ENCODE measurements at regions not wholly inside any gene's neighbourhood (a gene's known extent, or its start where the extent isn't known, plus 50 kb on each side); places are given as distances from the start of the nearest gene placed in this dataset.

- no peak for DNase-seq (ENCODE audit: low read depth, low spot score)
- TF ChIP-seq CTCF (IDR thresholded peaks at IDR 0.05; ENCODE audit: insufficient read depth, low read length, missing control alignments) = no peak
- ChIA-PET POLR2A (no interaction called here), CTCF (no interaction called here)
- no peak overlapping the region for H3K4me3 ChIP-seq (ENCODE audit: low read depth, low read length)
These were observed 450.1 kb upstream of the MANEA start for GRCh38 chr6:95127261-95127660.

GRCh38 chr6:95128439-95128838, 448.9 kb upstream of the MANEA start:
- H3K4me3 ChIP-seq (ENCODE audit: low read depth, low read length) = no peak overlapping the region
- ChIA-PET POLR2A (no interaction called here), CTCF (no interaction called here)
- DNase-seq (ENCODE audit: low read depth, low spot score) = no peak
- TF ChIP-seq CTCF (IDR thresholded peaks at IDR 0.05; ENCODE audit: insufficient read depth, low read length, missing control alignments) = no peak

GRCh38 chr6:95128947-95129346, 448.4 kb upstream of the MANEA start:
- ChIA-PET POLR2A (no interaction called here), CTCF (no interaction called here)
- no peak for DNase-seq (ENCODE audit: low read depth, low spot score)
- no peak for TF ChIP-seq CTCF (IDR thresholded peaks at IDR 0.05; ENCODE audit: insufficient read depth, low read length, missing control alignments)
- no peak overlapping the region for H3K4me3 ChIP-seq (ENCODE audit: low read depth, low read length)

- CTCF ChIA-PET = no interaction called here
- no peak overlapping the region for H3K4me3 ChIP-seq (ENCODE audit: low read depth, low read length)
- TF ChIP-seq CTCF (IDR thresholded peaks at IDR 0.05; ENCODE audit: insufficient read depth, low read length, missing control alignments) = no peak
- POLR2A ChIA-PET = no interaction called here
- no peak for DNase-seq (ENCODE audit: low read depth, low spot score)
These were observed 443.8 kb upstream of the MANEA start for GRCh38 chr6:95133578-95133977.

- CTCF ChIA-PET = no interaction called here
- POLR2A ChIA-PET = no interaction called here
- DNase-seq (ENCODE audit: low read depth, low spot score) = no peak
- H3K4me3 ChIP-seq (ENCODE audit: low read depth, low read length) = no peak overlapping the region
- TF ChIP-seq CTCF (IDR thresholded peaks at IDR 0.05; ENCODE audit: insufficient read depth, low read length, missing control alignments) = no peak
These were observed 442.2 kb upstream of the MANEA start for GRCh38 chr6:95135182-95135581.

- no peak overlapping the region for H3K4me3 ChIP-seq (ENCODE audit: low read depth, low read length)
- DNase-seq (ENCODE audit: low read depth, low spot score) = no peak
- ChIA-PET CTCF (no interaction called here), POLR2A (no interaction called here)
- TF ChIP-seq CTCF (IDR thresholded peaks at IDR 0.05; ENCODE audit: insufficient read depth, low read length, missing control alignments) = no peak
These were observed 435.2 kb upstream of the MANEA start for GRCh38 chr6:95142101-95142500.
